Breast epithelium (tissue), 3 donors: ENCODE measurements at regions not wholly inside any gene's neighbourhood (a gene's known extent, or its start where the extent isn't known, plus 50 kb on each side); places are given as distances from the start of the nearest gene placed in this dataset.
"Not testable (repeated sequence)": the region's sequence is repeated elsewhere in the genome, so short reads cannot be mapped to it uniquely, and the experiment has no call there.

Experiments used
- POLR2A ChIP-seq: fragments of 450-650 bp; IDR thresholded peaks from one replicate; pipeline ENCODE4 v1.6.1; 2016; ENCODE audit warnings: antibody characterized with exemption, mild to moderate bottlenecking, moderate library complexity
- TF ChIP-seq, protein P1 (sequence below), 3 donors: fragments of 450-650 bp; IDR thresholded peaks; one replicate each; pipeline ENCODE4 v1.5.1; 2016 to 2017; ENCODE audit warnings: antibody characterized with exemption in 3 of 3, mild to moderate bottlenecking in 3 of 3, moderate library complexity in 3 of 3

DNA sequence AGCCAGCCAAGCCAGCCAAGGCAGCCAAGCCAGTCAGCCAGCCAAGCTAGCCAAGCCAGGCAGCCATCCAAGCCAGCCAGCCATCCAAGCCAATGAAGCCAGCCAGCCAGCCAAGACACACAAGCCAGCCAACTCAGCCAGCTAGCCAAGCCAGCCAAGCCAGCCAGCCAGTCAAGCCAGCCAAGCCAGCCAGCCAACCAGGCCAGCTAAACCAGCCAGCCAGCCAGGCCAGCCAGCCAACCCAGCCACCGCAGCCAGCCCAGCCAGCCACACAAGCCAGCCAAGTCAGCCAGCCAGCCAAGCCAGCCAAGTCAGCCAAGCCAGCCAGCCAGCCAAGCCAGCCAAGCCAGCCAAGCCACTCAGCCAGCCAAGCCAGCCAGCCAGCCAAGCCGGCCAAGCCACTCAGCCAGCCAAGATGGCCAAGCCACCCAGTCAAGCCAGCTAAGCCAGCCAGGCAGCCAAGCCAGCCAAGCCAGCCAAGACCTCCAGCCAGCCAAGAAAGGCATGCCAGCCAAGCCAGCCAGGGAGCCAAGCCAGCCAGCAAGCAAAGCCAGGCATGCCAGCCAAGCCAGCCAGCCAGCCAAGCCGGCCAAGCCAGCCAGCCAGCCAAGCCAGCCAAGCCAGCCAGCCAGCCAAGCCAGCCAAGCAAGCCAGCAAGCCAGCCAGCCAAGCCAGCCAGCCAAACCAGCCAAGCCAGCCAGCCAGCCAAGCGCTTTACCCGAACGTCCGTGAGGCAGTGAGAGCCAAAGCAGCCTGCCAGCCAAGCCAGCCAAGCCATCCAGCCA is 335.7 kb upstream of the PLGLB2 start:
- TF ChIP-seq, protein P1, sequence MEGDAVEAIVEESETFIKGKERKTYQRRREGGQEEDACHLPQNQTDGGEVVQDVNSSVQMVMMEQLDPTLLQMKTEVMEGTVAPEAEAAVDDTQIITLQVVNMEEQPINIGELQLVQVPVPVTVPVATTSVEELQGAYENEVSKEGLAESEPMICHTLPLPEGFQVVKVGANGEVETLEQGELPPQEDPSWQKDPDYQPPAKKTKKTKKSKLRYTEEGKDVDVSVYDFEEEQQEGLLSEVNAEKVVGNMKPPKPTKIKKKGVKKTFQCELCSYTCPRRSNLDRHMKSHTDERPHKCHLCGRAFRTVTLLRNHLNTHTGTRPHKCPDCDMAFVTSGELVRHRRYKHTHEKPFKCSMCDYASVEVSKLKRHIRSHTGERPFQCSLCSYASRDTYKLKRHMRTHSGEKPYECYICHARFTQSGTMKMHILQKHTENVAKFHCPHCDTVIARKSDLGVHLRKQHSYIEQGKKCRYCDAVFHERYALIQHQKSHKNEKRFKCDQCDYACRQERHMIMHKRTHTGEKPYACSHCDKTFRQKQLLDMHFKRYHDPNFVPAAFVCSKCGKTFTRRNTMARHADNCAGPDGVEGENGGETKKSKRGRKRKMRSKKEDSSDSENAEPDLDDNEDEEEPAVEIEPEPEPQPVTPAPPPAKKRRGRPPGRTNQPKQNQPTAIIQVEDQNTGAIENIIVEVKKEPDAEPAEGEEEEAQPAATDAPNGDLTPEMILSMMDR (IDR thresholded peaks at IDR 0.05) = not testable (repeated sequence)
- not testable (repeated sequence) for TF ChIP-seq POLR2A
